H1 (cell line): ENCODE measurements at regions not wholly inside any gene's neighbourhood (a gene's known extent, or its start where the extent isn't known, plus 50 kb on each side); places are given as distances from the start of the nearest gene placed in this dataset.

ENCODE experiments used
- CBX5 ChIP-seq: fragments of 300-800, 300-1000 bp; sonication (generic); IDR thresholded peaks from 2 replicates; pipeline ENCODE4 v1.7.1; 2016; ENCODE audit warnings: antibody characterized with exemption, low read length, low read depth
- EZH2 ChIP-seq: fragments of 200-600 bp; sonication (generic); IDR thresholded peaks from 2 replicates; pipeline ENCODE4 v1.7.1; 2012; ENCODE audit warnings: low read depth, mild to moderate bottlenecking, moderate library complexity, low read length, inconsistent platforms; ENCODE audit not compliant: severe bottlenecking
- SUZ12 ChIP-seq: fragments of 200-600 bp; sonication (generic); IDR thresholded peaks from 2 replicates; pipeline ENCODE4 v1.6.1; 2012; ENCODE audit warnings: mild to moderate bottlenecking, inconsistent platforms, low read length, moderate library complexity, mixed read lengths
- TF ChIP-seq, protein P1 (sequence below), 3 experiments: IDR thresholded peaks; 1 replicate in 2 of 3; 2 replicates in 1 of 3; pipeline versions ENCODE4 v1.5.1 to v1.6.1; 2011; ENCODE audit warnings: low read length in 3 of 3, mild to moderate bottlenecking in 3 of 3, inconsistent platforms in 2 of 3, low read depth in 1 of 3, moderate library complexity in 1 of 3; ENCODE audit not compliant: insufficient read depth in 1 of 3; ENCODE audit errors: control extremely low read depth in 1 of 3

- TF ChIP-seq SUZ12 (no peak), EZH2 (no peak), CBX5 (no peak)
- TF ChIP-seq, protein P1, sequence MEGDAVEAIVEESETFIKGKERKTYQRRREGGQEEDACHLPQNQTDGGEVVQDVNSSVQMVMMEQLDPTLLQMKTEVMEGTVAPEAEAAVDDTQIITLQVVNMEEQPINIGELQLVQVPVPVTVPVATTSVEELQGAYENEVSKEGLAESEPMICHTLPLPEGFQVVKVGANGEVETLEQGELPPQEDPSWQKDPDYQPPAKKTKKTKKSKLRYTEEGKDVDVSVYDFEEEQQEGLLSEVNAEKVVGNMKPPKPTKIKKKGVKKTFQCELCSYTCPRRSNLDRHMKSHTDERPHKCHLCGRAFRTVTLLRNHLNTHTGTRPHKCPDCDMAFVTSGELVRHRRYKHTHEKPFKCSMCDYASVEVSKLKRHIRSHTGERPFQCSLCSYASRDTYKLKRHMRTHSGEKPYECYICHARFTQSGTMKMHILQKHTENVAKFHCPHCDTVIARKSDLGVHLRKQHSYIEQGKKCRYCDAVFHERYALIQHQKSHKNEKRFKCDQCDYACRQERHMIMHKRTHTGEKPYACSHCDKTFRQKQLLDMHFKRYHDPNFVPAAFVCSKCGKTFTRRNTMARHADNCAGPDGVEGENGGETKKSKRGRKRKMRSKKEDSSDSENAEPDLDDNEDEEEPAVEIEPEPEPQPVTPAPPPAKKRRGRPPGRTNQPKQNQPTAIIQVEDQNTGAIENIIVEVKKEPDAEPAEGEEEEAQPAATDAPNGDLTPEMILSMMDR (IDR thresholded peaks at IDR 0.05; ENCODE audit: control extremely low read depth in 1 of 3, insufficient read depth in 1 of 3, low read depth in 1 of 3, low read length in 3 of 3): no peak
Measured at GRCh38 chr2:78908973-78909372, 116.5 kb upstream of the REG3G start.
